ENCODE measurements at regions not wholly inside any gene's neighbourhood (a gene's known extent, or its start where the extent isn't known, plus 50 kb on each side); places are given as distances from the start of the nearest gene placed in this dataset.

- intact Hi-C loops (cut with micrococcal nuclease) = no loop called here
- ATAC-seq (no peak), DNase-seq (no peak)
- H3K36me3 Mint-ChIP-seq = no peaks in the 10 kb centered on the region
- Histone ChIP-seq H3K27me3 (ENCODE audit: control insufficient read depth, insufficient read depth, low read length) (no peaks in the 10 kb centered on the region), H3K36me3 (ENCODE audit: control insufficient read depth, insufficient read depth, low read length) (no peaks in the 10 kb centered on the region), H3K9me3 (ENCODE audit: control insufficient read depth, insufficient read depth, low read length) (no peaks in the 10 kb centered on the region), H3K27ac (ENCODE audit: low read length) (no peak overlapping the region), H3K4me1 (ENCODE audit: control insufficient read depth, insufficient read depth, low read length) (no peaks in the 10 kb centered on the region), H3K4me3 (ENCODE audit: low read length) (no peak overlapping the region)
- H3K4me1 Mint-ChIP-seq = no peaks in the 10 kb centered on the region
- no peaks in the 10 kb centered on the region for H3K27me3 Mint-ChIP-seq (ENCODE audit: low read depth in 2 of 2)
- no peak for TF ChIP-seq CTCF (IDR thresholded peaks at IDR 0.05)
- 87% methylated on average over 2 of the region's 3 CpGs for WGBS (ENCODE audit: insufficient coverage)
- no peak overlapping the region for H3K4me3 Mint-ChIP-seq
- no peak overlapping the region for H3K27ac Mint-ChIP-seq
- no peaks in the 10 kb centered on the region for H3K9me3 Mint-ChIP-seq
Observed at GRCh38 chr4:57491388-57491787, 381.2 kb upstream of the IGFBP7 start.

GRCh38 chr4:57490520-57491255 is 380.5 kb upstream of the IGFBP7 start:
- no peak for DNase-seq
- H3K9me3 ChIP-seq (ENCODE audit: control insufficient read depth, insufficient read depth, low read length) = no peaks in the 10 kb centered on the region
- no peak overlapping the region for H3K4me3 ChIP-seq (ENCODE audit: low read length)
- H3K36me3 Mint-ChIP-seq = no peaks in the 10 kb centered on the region
- H3K4me3 Mint-ChIP-seq = no peak overlapping the region
- no peaks in the 10 kb centered on the region for H3K27me3 ChIP-seq (ENCODE audit: control insufficient read depth, insufficient read depth, low read length)
- no peaks in the 10 kb centered on the region for H3K4me1 ChIP-seq (ENCODE audit: control insufficient read depth, insufficient read depth, low read length)
- 71% methylated on average over 4 of the region's 4 CpGs for WGBS (ENCODE audit: insufficient coverage)
- H3K27ac ChIP-seq (ENCODE audit: low read length) = no peak overlapping the region
- H3K27ac Mint-ChIP-seq = no peak overlapping the region
- no peaks in the 10 kb centered on the region for H3K36me3 ChIP-seq (ENCODE audit: control insufficient read depth, insufficient read depth, low read length)
- intact Hi-C loops (cut with micrococcal nuclease) = no loop called here
- no peaks in the 10 kb centered on the region for H3K9me3 Mint-ChIP-seq
- H3K4me1 Mint-ChIP-seq = no peaks in the 10 kb centered on the region
- no peak for ATAC-seq
- TF ChIP-seq CTCF (IDR thresholded peaks at IDR 0.05) = no peak
- H3K27me3 Mint-ChIP-seq (ENCODE audit: low read depth in 2 of 2) = no peaks in the 10 kb centered on the region

- TF ChIP-seq CTCF (IDR thresholded peaks at IDR 0.05) = no peak
- DNase-seq = no peak
- no peaks in the 10 kb centered on the region for H3K4me1 Mint-ChIP-seq
- Histone ChIP-seq H3K36me3 (ENCODE audit: control insufficient read depth, insufficient read depth, low read length) (no peaks in the 10 kb centered on the region), H3K9me3 (ENCODE audit: control insufficient read depth, insufficient read depth, low read length) (no peaks in the 10 kb centered on the region), H3K4me1 (ENCODE audit: control insufficient read depth, insufficient read depth, low read length) (no peaks in the 10 kb centered on the region), H3K27ac (ENCODE audit: low read length) (no peak overlapping the region), H3K4me3 (ENCODE audit: low read length) (no peak overlapping the region), H3K27me3 (ENCODE audit: control insufficient read depth, insufficient read depth, low read length) (no peaks in the 10 kb centered on the region)
- H3K9me3 Mint-ChIP-seq = no peaks in the 10 kb centered on the region
- 79% methylated on average over 3 of the region's 3 CpGs for WGBS (ENCODE audit: insufficient coverage)
- no peak overlapping the region for H3K4me3 Mint-ChIP-seq
- no peak overlapping the region for H3K27ac Mint-ChIP-seq
- no peaks in the 10 kb centered on the region for H3K27me3 Mint-ChIP-seq (ENCODE audit: low read depth in 2 of 2)
- ATAC-seq = no peak
- intact Hi-C loops (cut with micrococcal nuclease) = no loop called here
- H3K36me3 Mint-ChIP-seq = no peaks in the 10 kb centered on the region
Observed at GRCh38 chr4:57488366-57489162, 378.4 kb upstream of the IGFBP7 start.

Data from natural killer cell (primary cell).